Loucy (cell line): ENCODE measurements at regions not wholly inside any gene's neighbourhood (a gene's known extent, or its start where the extent isn't known, plus 50 kb on each side); places are given as distances from the start of the nearest gene placed in this dataset.

Experiments
- H2AFZ ChIP-seq: fragments of 200-600 bp; sonication (generic); 2 replicates; pipeline ENCODE4 v1.6.0; 2016; ENCODE audit warnings: antibody characterized with exemption, mild to moderate bottlenecking, low read length, moderate library complexity
- H3F3A ChIP-seq: fragments of 200-600 bp; 2 replicates; pipeline ENCODE4 v1.6.0; 2016; ENCODE audit warnings: antibody characterized with exemption, low read depth, mild to moderate bottlenecking
- H3K27me3 ChIP-seq: fragments of 200-600 bp; sonication (generic); 2 replicates; pipeline ENCODE4 v1.6.1; 2014; ENCODE audit warnings: low read length, mild to moderate bottlenecking; ENCODE audit not compliant: insufficient read depth, poor library complexity, severe bottlenecking
- H3K36me3 ChIP-seq: fragments of 200-600 bp; sonication (generic); 2 replicates; pipeline ENCODE4 v1.6.1; 2016; ENCODE audit warnings: low read length; ENCODE audit not compliant: insufficient read depth
- H3K4me1 ChIP-seq: fragments of 200-600 bp; sonication (generic); 2 replicates; pipeline ENCODE4 v1.5.1; 2014; ENCODE audit warnings: low read length, mild to moderate bottlenecking; ENCODE audit not compliant: insufficient read depth, poor library complexity, severe bottlenecking
- H3K4me2 ChIP-seq: fragments of 200-600 bp; sonication (generic); 2 replicates; pipeline ENCODE4 v1.6.0; 2014; ENCODE audit warnings: antibody characterized with exemption, low read length, low read depth, mild to moderate bottlenecking; ENCODE audit not compliant: poor library complexity, severe bottlenecking
- H3K4me3 ChIP-seq: fragments of 200-600 bp; sonication (generic); 2 replicates; pipeline ENCODE4 v1.5.1; 2014; ENCODE audit warnings: low read length, mild to moderate bottlenecking, mixed read lengths; ENCODE audit not compliant: poor library complexity, severe bottlenecking
- H3K79me2 ChIP-seq: fragments of 200-600 bp; sonication (generic); 2 replicates; pipeline ENCODE4 v1.6.1; 2014; ENCODE audit warnings: low read length; ENCODE audit not compliant: insufficient read depth
- H3K9ac ChIP-seq: fragments of 200-600 bp; sonication (generic); 2 replicates; pipeline ENCODE4 v1.6.0; 2014; ENCODE audit warnings: mild to moderate bottlenecking, low read depth, low read length, moderate library complexity; ENCODE audit not compliant: poor library complexity, severe bottlenecking
- H3K9me2 ChIP-seq: fragments of 200-600 bp; sonication (generic); replicated peaks from 2 replicates; pipeline ENCODE4 v1.6.1; 2016; ENCODE audit warnings: low read depth, low read length, mixed read lengths
- H3K9me3 ChIP-seq: fragments of 200-600 bp; sonication (generic); 2 replicates; pipeline ENCODE4 v1.6.1; 2014; ENCODE audit warnings: mild to moderate bottlenecking, antibody characterized with exemption, low read length, low read depth; ENCODE audit not compliant: insufficient read depth
- H4K20me1 ChIP-seq: fragments of 200-600 bp; sonication (generic); 2 replicates; pipeline ENCODE4 v1.6.0; 2014; ENCODE audit warnings: antibody characterized with exemption, low read length, mild to moderate bottlenecking; ENCODE audit not compliant: insufficient read depth, poor library complexity, severe bottlenecking
- CTCF ChIP-seq: fragments of 200-600 bp; sonication (generic); conservative IDR thresholded peaks from 2 replicates; pipeline ENCODE4 v1.5.1; 2014; ENCODE audit warnings: mild to moderate bottlenecking, antibody characterized with exemption, low read length
- EZH2phosphoT487 ChIP-seq: fragments of 200-600 bp; IDR thresholded peaks from 2 replicates; pipeline ENCODE4 v1.6.1; 2018; ENCODE audit warnings: antibody characterized with exemption, mild to moderate bottlenecking, moderate library complexity, borderline replicate concordance

- no peak overlapping the region for H2AFZ ChIP-seq
- no peak overlapping the region for H3K4me2 ChIP-seq
- TF ChIP-seq CTCF (no peak), EZH2phosphoT487 (no peak)
- no peaks in the 10 kb centered on the region for H3F3A ChIP-seq
- peaks cover 3% of the 10 kb centered on the region; the same call in 1 of the 2 replicates for H3K9me3 ChIP-seq
- H3K79me2 ChIP-seq: no peaks in the 10 kb centered on the region
- no peak overlapping the region for H3K4me3 ChIP-seq
- no peaks in the 10 kb centered on the region for H3K9me2 ChIP-seq
- H4K20me1 ChIP-seq: no peaks in the 10 kb centered on the region
- no peak overlapping the region for H3K9ac ChIP-seq
- H3K27me3 ChIP-seq: no peaks in the 10 kb centered on the region
- H3K36me3 ChIP-seq: no peaks in the 10 kb centered on the region
- H3K4me1 ChIP-seq: no peaks in the 10 kb centered on the region
These were observed 158.6 kb downstream of the SALL1 start for GRCh38 chr16:50992350-50993032.

- TF ChIP-seq EZH2phosphoT487: no peak
- TF ChIP-seq CTCF: no peak
- H2AFZ ChIP-seq: no peak overlapping the region
- H4K20me1 ChIP-seq: no peaks in the 10 kb centered on the region
- H3F3A ChIP-seq: no peaks in the 10 kb centered on the region
- H3K4me2 ChIP-seq: no peak overlapping the region
- no peaks in the 10 kb centered on the region for H3K9me2 ChIP-seq
- no peaks in the 10 kb centered on the region for H3K79me2 ChIP-seq
- no peak overlapping the region for H3K4me3 ChIP-seq
- H3K9ac ChIP-seq: no peak overlapping the region
- H3K4me1 ChIP-seq: no peaks in the 10 kb centered on the region
- H3K36me3 ChIP-seq: no peaks in the 10 kb centered on the region
- H3K27me3 ChIP-seq: no peaks in the 10 kb centered on the region
- H3K9me3 ChIP-seq: peaks cover 3% of the 10 kb centered on the region; the same call in 1 of the 2 replicates
These were observed 159.6 kb downstream of the SALL1 start for GRCh38 chr16:50991436-50991835.

- Histone ChIP-seq H3K9me2 (no peaks in the 10 kb centered on the region), H4K20me1 (no peaks in the 10 kb centered on the region), H3K4me3 (no peak overlapping the region), H3K4me1 (no peaks in the 10 kb centered on the region), H3K36me3 (no peaks in the 10 kb centered on the region), H2AFZ (no peak overlapping the region), H3K27me3 (no peaks in the 10 kb centered on the region), H3K9ac (no peak overlapping the region), H3K79me2 (no peaks in the 10 kb centered on the region), H3K4me2 (no peak overlapping the region), H3K9me3 (peaks cover 3% of the 10 kb centered on the region; the same call in 1 of the 2 replicates), H3F3A (no peaks in the 10 kb centered on the region)
- TF ChIP-seq EZH2phosphoT487 (no peak), CTCF (no peak)
These were observed 160.1 kb downstream of the SALL1 start for GRCh38 chr16:50991006-50991405.
